Peyer's patch (tissue), 4 donors: ENCODE measurements at regions not wholly inside any gene's neighbourhood (a gene's known extent, or its start where the extent isn't known, plus 50 kb on each side); places are given as distances from the start of the nearest gene placed in this dataset.

Source experiments
- DNase-seq, 3 donors: peaks; one replicate each; pipeline ENCODE4 v3.0.0-alpha.2; 2017 to 2019
- H3K27ac ChIP-seq, 4 donors: fragments of 200-600 bp; sonication (generic); one replicate each; pipeline ENCODE4 v1.5.1; 2016 to 2019
- H3K27me3 ChIP-seq, 2 donors: fragments of 200-600 bp; sonication (generic); one replicate each; pipeline ENCODE4 v1.5.1; 2019
- H3K36me3 ChIP-seq, 3 donors: fragments of 200-600 bp; sonication (generic); one replicate each; pipeline ENCODE4 v1.5.1; 2016 to 2019
- H3K4me1 ChIP-seq, 4 donors: fragments of 200-600 bp; sonication (generic); one replicate each; pipeline ENCODE4 v1.5.1; 2016 to 2019
- H3K4me3 ChIP-seq, 4 donors: fragments of 200-600 bp; sonication (generic); 1 replicate in 3 of 4; 2 replicates in 1 of 4; pipeline ENCODE4 v1.5.1; 2016 to 2019; ENCODE audit warnings: mild to moderate bottlenecking in 1 of 4
- H3K9me3 ChIP-seq, 4 donors: fragments of 200-600 bp; sonication (generic); one replicate each; pipeline ENCODE4 v1.5.1; 2016 to 2019; ENCODE audit warnings: mild to moderate bottlenecking in 1 of 4
- CTCF ChIP-seq, 6 experiments: fragments of 450-650 bp in 4 of 6; fragments of 200-600 bp in 2 of 6; sonication (generic) in 1 of 6; IDR thresholded peaks; one replicate each; pipeline ENCODE4 v1.5.1; 2017 to 2019; ENCODE audit warnings: antibody characterized with exemption in 6 of 6, mild to moderate bottlenecking in 3 of 6, moderate library complexity in 1 of 6
- POLR2A ChIP-seq, 2 donors: fragments of 450-650 bp; IDR thresholded peaks; one replicate each; pipeline ENCODE4 v1.5.1; 2017; ENCODE audit warnings: antibody characterized with exemption in 2 of 2, mild to moderate bottlenecking in 2 of 2, moderate library complexity in 2 of 2

DNA sequence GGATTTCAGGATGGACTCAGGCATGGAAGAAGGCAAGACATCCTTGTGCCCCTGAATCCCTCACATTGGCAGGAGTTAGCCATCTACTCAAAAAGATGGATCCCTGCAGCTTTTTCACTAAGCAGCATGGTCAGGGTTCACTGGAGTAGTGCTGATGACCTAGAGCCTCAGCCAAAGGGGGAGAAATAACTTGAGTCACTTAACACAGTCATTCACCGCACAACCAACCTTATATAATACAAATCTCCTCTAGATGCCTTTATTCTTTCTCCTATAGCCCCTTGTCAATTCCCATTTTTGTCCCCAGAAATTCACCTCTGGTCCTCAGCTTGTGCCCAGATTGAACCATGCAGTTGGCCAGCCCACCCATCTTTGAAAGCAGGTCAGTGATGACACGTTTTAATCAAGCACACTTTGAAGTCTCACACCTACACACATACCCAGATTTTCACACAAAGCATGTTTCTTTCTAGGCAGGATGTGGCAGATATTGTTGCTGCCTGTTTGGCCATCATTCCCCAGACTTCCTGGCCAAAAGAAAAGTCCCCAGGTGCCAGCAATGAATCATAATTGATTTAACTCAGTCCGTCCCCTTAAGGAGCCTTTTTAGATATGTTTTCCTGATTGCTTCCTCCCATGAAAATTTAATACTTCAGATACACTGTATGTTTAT, 84.2 kb downstream of the LBH start:
- TF ChIP-seq CTCF (IDR thresholded peaks at IDR 0.05) = no peak
- TF ChIP-seq POLR2A (IDR thresholded peaks at IDR 0.05) = no peak
- Histone ChIP-seq H3K27ac (no peak overlapping the region), H3K4me3 (no peak overlapping the region), H3K36me3 (no peaks in the 10 kb centered on the region), H3K4me1 (peaks cover 0 to 5% (median 0%) of the 10 kb centered on the region in 4 donors), H3K27me3 (no peaks in the 10 kb centered on the region), H3K9me3 (peaks cover 0 to 3% (median 0%) of the 10 kb centered on the region in 4 donors)
- no peak for DNase-seq

DNA sequence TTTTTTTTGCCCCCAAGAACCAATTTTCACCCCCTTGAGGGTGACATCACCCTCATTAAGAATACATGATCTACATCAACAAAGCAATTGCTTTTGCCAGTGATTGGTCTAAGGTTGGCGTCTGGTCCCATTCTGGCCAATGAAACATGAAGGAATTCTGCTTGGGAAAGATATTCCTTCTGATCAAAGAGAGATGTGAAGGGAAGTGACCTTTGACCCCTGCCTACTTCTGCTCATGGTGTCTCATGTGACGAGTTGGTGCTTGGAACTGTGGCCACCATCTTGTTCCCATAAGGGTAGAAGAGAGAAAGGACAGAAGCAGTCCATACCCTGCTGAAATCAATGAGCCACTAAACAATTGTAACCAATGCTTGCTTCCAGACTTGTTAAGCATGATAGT, 85.1 kb downstream of the LBH start:
- no peak for TF ChIP-seq POLR2A (IDR thresholded peaks at IDR 0.05)
- Histone ChIP-seq H3K27me3 (no peaks in the 10 kb centered on the region), H3K27ac (no peak overlapping the region), H3K4me3 (no peak overlapping the region), H3K36me3 (no peaks in the 10 kb centered on the region), H3K9me3 (peaks cover 0 to 3% (median 0%) of the 10 kb centered on the region in 4 donors), H3K4me1 (no peaks in the 10 kb centered on the region)
- DNase-seq = no peak

DNA sequence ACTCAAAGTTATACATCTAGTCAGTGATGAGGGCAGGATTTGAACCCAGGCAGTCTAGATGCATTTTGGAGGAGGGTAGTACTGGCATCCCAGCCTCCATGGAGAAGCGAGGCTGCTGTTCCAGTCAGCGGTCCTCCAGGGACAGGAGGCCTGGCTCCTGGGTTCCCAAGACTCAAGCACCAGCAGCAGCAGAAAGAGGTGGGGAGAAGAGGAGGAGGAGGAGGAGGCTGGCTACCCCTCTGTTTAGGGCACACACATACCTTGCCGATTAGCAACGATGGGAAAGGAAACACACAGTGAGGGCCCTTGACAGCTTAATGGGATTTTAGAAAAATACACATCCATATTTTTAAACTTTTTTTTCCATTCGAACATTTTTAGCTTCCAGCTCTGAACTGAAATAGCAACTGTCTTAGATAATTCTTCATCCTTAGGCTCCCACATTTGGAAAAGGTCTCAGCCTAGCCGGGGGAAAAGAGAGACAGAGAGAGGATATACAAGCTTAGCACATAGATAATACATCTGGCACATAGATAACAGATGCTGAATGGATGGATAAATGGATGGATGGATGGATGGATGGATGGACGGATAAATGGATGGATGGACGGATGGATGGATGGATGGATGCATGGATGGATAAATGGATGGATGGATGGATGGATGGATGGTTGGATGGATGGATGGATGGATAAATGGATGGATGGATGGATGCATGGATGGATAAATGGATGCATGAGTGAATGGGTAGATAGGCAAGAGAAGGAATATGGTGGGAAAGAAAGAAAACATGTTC, 87.9 kb downstream of the LBH start:
- no peak for DNase-seq
- Histone ChIP-seq H3K4me1 (no peaks in the 10 kb centered on the region), H3K4me3 (no peak overlapping the region), H3K9me3 (peaks cover 0 to 3% (median 0%) of the 10 kb centered on the region in 4 donors), H3K27me3 (no peaks in the 10 kb centered on the region), H3K27ac (no peak overlapping the region), H3K36me3 (no peaks in the 10 kb centered on the region)
- no peak for TF ChIP-seq CTCF (IDR thresholded peaks at IDR 0.05)
- TF ChIP-seq POLR2A (IDR thresholded peaks at IDR 0.05) = no peak

GRCh38 chr2:30321466-30321865, 90.1 kb downstream of the LBH start:
- Histone ChIP-seq H3K27me3 (no peaks in the 10 kb centered on the region), H3K27ac (no peak overlapping the region), H3K9me3 (no peaks in the 10 kb centered on the region), H3K4me3 (no peak overlapping the region), H3K4me1 (no peaks in the 10 kb centered on the region), H3K36me3 (no peaks in the 10 kb centered on the region)
- no peak for DNase-seq
- no peak for TF ChIP-seq POLR2A (IDR thresholded peaks at IDR 0.05)
- no peak for TF ChIP-seq CTCF (IDR thresholded peaks at IDR 0.05)

DNA sequence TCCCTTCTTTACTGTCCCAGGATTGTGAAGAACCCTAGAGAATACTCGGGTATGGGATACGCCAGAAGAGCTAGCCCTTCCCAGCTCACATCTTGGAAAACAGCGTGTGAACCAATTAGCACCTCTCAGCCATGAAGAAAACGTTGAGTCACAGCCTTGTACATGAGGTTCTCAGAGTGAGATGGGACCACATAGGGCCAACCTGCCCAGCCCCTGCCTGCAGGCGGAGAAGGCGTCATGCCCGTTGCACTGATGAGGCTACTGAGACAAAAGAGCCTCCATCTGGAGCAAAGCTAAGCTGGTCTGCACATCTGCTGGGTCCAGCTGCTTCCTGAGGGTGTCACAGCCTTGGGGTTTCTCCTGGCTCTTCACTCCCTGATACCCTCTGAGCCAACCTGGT, 92.2 kb downstream of the LBH start:
- Histone ChIP-seq H3K9me3 (no peaks in the 10 kb centered on the region), H3K4me1 (no peaks in the 10 kb centered on the region), H3K27ac (no peak overlapping the region), H3K4me3 (no peak overlapping the region), H3K27me3 (no peaks in the 10 kb centered on the region), H3K36me3 (no peaks in the 10 kb centered on the region)
- no peak for DNase-seq
- TF ChIP-seq POLR2A (IDR thresholded peaks at IDR 0.05) (no peak), CTCF (IDR thresholded peaks at IDR 0.05) (no peak)

GRCh38 chr2:30324245-30324908, 93.0 kb downstream of the LBH start:
- no peak for TF ChIP-seq CTCF (IDR thresholded peaks at IDR 0.05)
- Histone ChIP-seq H3K27me3 (no peaks in the 10 kb centered on the region), H3K4me3 (no peak overlapping the region), H3K36me3 (no peaks in the 10 kb centered on the region), H3K9me3 (no peaks in the 10 kb centered on the region), H3K4me1 (no peaks in the 10 kb centered on the region), H3K27ac (no peak overlapping the region)
- DNase-seq = no peak
